DMS153 (cell line): ENCODE measurements at regions not wholly inside any gene's neighbourhood (a gene's known extent, or its start where the extent isn't known, plus 50 kb on each side); places are given as distances from the start of the nearest gene placed in this dataset.
A peak's percentile ranks its signal among the peaks of the same experiment; 100 is the strongest.

Experiments used
- DNase-seq: peaks from one replicate; lab custom pipeline; 2025; lab: John Stamatoyannopoulos, UW

DNA sequence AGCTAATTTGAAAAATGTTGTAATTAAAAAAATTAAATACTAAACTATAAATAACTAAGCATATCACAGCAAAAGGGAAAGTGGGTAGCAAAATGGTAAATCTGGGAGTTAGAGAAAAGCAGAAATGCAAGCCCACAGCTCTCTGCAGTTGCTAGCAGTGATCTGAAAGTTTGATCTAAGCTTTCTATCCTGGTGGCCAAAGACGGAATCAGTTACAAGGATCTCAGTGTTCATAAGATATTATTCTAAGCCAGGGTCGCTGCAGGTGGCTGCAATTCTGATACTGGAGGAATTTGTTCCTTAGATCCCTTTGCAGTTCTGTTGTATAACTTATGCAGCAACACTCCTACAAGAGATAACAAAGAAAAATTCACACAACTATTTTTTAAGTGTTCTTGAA is 363.7 kb downstream of the SETD4 start:
- DNase-seq = no peak

DNA sequence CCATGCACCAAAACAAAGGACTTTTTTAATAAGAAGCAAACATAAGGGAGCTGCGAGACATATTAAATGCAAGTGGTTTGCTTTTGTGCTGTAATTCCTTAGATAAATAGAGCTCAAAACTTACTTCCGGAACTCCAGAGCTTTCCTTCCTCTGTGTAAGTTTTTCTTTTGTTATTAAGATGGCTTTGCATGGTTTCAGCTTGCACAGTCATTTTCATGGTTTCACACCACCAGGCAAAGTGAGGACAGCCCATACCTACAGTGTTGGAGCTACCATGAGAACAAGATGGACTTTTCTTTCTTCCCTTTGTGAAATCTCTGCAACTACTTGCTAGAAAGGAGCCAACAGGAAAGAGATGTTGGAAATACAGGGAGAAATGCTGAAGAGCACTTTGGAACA is 368.0 kb downstream of the SETD4 start:
- no peak for DNase-seq

DNA sequence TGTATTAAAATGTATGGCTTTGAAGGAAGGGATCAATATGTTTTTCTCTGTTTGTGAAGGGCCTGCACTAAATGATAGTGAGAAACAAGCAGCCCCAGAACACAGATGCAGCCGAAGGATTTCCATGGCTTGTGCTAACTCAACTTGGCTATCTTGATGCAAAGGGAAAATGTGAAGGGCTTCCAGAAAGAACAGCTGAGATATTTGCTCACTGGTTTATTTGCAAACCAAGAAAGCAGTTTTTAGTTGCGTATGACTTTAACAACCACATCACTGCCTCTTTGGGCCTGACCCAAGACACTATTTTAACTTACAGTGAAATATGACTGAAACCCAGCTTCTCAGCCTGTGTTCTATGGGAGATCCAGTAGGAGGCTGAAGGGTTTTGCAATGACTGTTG is 369.9 kb downstream of the SETD4 start:
- DNase-seq = no peak

- DNase-seq = no peak
These were observed 374.2 kb downstream of the SETD4 start for GRCh38 chr21:35686156-35686555.

GRCh38 chr21:35683664-35684304 is 376.5 kb downstream of the SETD4 start:
- DNase-seq = no peak

DNA sequence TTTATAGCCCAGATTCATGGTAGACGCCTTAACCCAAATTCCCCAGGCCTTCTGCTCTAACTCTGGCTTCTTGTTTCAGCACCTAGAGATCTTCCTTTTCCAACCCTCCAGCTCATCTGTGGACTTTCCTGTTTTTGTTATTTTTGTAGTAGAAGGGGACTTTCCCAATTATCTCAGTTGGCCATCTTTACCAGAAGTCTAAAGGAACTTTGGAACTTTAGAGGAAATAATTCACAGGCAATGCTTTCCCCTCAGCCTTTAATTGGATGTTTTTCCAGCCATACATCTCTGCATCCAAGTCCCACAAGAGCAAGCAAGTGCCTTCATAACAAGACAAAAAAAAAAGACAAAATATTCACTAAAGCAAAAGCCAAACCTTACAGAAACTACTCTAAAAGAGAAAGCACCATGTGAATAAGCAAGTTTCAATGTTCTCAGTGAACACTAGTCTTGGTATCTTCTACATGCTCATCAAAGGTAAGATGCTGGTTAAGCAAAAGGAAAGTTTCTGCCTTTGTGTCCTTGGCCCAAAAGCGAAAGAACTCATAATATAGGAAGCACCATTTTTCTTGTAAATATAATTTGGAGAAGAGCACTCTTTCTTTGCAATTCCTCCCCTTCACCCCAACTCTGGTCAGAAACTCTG is 377.3 kb downstream of the SETD4 start:
- DNase-seq = no peak

DNA sequence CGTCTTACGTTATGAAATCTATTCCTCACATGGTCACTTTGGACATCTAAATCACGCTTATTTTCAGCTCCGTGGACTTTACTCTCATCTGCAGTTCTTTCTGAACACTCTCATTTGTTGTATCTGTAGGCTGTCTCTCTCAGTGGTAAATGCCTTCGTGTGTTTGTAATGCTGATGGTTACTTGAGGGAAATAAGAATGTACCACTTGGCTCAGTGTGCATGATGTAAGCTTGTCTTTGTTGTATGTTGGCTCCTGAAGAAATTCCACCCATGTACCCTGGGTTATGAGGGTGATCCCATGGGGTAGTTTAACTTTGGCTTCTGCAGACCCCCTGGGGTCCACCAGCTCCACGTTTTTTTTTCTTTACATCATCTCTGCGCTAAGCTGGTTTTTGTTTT is 378.4 kb downstream of the SETD4 start:
- DNase-seq = no peak

- no peak for DNase-seq
These were observed 381.2 kb downstream of the SETD4 start for GRCh38 chr21:35679076-35679475.

DNA sequence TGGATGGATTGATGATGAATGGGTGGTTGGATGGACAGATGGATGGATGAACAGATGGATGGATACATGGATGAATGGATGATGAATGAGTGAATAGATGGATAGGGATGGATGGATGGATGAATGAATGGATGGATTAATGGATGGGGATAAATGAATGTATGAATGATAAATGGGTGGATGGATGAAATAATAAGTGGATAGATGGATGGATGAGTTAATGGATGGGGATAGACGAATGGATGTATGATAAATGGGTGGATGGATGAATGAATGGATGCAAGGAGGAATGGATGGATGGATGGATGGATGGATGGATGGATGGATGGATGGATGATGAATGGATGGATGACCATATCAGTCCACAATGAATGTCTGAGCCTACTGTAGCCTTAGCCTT is 381.9 kb downstream of the SETD4 start:
- DNase-seq = no peak

DNA sequence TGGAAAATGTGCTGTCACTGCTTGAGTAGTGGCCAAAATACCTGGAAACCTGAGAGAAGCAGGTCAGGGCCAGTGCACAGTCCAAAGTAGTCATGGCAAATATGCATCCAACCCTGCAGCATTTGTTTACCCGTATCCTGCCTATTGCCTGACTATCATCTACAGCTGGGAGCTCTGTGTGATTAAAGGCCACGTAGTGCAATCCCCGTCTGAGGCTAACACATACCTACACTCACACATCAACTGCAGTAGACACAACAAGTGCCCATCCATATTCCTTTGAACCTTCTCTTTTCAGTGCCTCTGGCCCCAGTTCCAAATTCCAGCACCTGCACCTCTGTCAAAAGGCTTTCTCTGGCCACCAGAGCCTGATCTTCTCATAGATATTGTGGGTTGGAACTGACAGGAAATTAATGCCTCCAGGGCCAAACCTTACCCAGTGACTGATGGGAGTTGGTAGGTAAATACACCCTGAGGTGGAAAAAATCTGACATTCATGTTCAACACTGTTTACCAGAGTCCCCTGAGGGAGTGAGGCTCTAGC is 383.0 kb downstream of the SETD4 start:
- DNase-seq = no peak

DNA sequence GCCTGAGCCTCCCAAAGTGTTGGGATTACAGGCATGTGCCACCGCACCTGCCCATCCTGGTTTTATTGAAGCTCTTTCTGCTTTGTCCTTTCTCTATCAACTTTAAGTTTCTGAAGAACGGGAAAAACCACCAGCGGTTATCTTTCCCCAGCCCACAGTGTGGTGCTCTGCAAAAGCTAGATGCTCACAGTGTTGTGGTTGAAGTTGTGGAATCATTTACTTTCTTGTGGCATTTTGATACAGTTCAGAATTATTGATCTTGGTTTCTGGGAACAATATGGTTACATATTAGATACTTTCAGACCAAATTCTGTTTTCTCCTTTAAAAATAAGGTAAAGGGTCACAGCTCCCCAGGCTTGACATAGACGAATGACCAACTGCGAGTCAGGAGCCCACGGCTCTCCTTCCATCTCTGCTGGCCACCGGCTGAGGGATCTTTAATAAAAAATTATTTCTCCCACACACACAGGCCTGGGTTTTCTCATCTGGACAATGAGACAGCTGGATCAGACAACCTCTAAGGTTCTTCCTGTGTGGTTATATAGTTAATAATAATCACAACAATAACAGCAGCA is 385.3 kb downstream of the SETD4 start:
- no peak for DNase-seq

DNA sequence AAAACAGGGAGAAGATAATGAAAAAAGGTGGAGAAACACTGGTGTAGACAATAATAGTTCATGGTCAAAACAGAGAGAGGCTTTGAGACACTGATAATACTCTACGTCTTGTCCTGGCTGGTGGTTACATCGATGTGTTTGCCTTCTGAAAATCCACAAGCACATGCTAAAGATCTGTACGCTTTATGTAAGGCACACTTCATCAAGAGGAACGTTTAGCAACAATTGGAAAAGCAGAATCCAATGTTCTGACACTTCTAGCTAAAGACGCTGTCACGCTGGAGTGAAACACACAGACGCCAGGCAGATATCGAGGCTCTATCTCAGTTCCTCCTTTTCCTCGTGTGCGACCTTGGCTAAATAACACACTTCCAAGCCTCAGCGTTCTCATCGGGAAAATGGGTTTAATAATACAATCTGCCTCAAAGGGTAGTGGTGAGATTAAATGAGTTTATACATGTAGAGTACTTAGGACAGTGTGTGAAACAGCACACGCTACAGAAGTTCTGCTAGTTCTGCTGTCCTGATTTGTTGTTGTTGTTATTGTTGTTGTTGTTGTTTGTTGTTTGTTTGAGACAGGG is 386.1 kb downstream of the SETD4 start:
- DNase-seq = no peak

GRCh38 chr21:35672313-35672712 is 388.0 kb downstream of the SETD4 start:
- no peak for DNase-seq

DNA sequence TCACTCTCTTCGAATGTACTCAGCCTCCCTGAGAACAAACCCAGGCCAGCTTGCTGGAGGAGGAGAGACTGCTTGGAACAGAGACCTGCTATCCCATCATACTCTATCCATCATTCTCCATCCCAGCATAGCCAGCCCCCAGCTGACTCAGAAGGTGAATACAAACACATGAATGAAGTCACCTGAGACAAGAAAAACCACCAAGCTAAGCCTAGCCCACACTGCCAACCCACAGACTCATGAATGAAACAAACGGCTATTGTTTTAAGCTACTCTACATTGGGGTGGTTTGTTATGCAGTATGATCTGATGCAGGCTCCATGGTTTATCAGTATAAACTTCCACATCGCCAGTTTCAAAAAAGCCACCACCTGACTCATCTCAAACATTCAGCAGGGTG is 395.6 kb downstream of the SETD4 start:
- DNase-seq = no peak

- DNase-seq = no peak
These were observed 396.3 kb downstream of the SETD4 start for GRCh38 chr21:35663856-35664606.

GRCh38 chr21:35658242-35658641 is 402.1 kb downstream of the SETD4 start:
- DNase-seq = no peak

GRCh38 chr21:35652872-35653271 is 407.5 kb downstream of the SETD4 start:
- DNase-seq = no peak

GRCh38 chr21:35652196-35652595 is 408.1 kb downstream of the SETD4 start:
- DNase-seq = no peak

- DNase-seq = no peak
These were observed 409.1 kb downstream of the SETD4 start for GRCh38 chr21:35651196-35651595.

- peak; percentile 29 for DNase-seq
These were observed 411.1 kb downstream of the SETD4 start for GRCh38 chr21:35649186-35649585.

DNA sequence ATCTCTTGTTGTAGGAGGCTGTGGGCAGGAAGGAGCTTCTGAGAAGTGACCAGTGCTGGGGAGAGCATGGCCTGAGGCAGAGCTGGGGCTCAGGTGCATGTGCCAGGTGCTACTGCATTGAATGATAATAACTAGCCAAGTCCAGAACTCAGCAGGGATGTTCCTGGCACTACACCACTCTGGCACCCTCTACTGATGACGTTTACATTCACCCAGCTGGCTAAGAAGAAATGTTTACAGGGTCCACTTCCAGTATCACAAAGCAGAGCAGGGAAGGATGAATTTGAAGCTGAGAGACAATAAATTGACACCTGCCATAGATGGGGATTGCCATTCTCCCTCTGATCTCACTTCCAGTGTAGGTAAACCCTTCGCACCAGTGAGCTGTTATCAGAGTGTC is 411.8 kb downstream of the SETD4 start:
- peak; percentile 89 for DNase-seq

GRCh38 chr21:35646606-35647005 is 413.7 kb downstream of the SETD4 start:
- no peak for DNase-seq
